Activated T-helper 1 cell treated with anti-CD3 and anti-CD28 coated beads, Interleukin-12 subunit alpha, Interleukin-12 subunit beta, Interleukin-2, Interleukin-4 antibody, amounts not matched to agents 30 ng/mL and 10 ng/mL and 1 ng/mL, durations not matched to agents 14 hours and 24 hours and 36 hours (primary cell): ENCODE measurements at regions not wholly inside any gene's neighbourhood (a gene's known extent, or its start where the extent isn't known, plus 50 kb on each side); places are given as distances from the start of the nearest gene placed in this dataset.

Experiments used
- DNase-seq: peaks from one replicate; pipeline ENCODE4 v3.0.0; 2021; ENCODE audit warnings: low spot score
- H3K27ac Mint-ChIP-seq: one replicate; pipeline ENCODE4 v1.8.0; 2021; ENCODE audit warnings: mild to moderate bottlenecking, mixed read lengths
- H3K27me3 Mint-ChIP-seq: one replicate; pipeline ENCODE4 v1.8.0; 2022; ENCODE audit warnings: mild to moderate bottlenecking, moderate library complexity, mixed read lengths; ENCODE audit not compliant: insufficient read depth
- H3K36me3 Mint-ChIP-seq: one replicate; pipeline ENCODE4 v1.8.0; 2021; ENCODE audit warnings: low read depth, mixed read lengths
- H3K4me1 Mint-ChIP-seq: one replicate; pipeline ENCODE4 v1.8.0; 2021; ENCODE audit warnings: low read depth, mixed read lengths
- H3K4me3 Mint-ChIP-seq: one replicate; pipeline ENCODE4 v1.8.0; 2021; ENCODE audit warnings: mild to moderate bottlenecking, moderate library complexity, mixed read lengths
- H3K9me3 Mint-ChIP-seq: one replicate; pipeline ENCODE4 v1.8.0; 2021; ENCODE audit warnings: mixed read lengths
- intact Hi-C: fragments of 100-400 bp; cut with micrococcal nuclease; formaldehyde crosslinking; loops from one replicate; pipeline ENCODE4 v1.15.1; 2024

GRCh38 chr4:159048166-159048886, 54.6 kb upstream of the RAPGEF2 start:
- Mint-ChIP-seq H3K36me3 (peaks cover 1% of the 10 kb centered on the region), H3K9me3 (no peaks in the 10 kb centered on the region), H3K4me3 (no peak overlapping the region), H3K27ac (no peak overlapping the region), H3K27me3 (peaks cover 2% of the 10 kb centered on the region), H3K4me1 (peaks cover 36% of the 10 kb centered on the region)
- no peak for DNase-seq
- intact Hi-C loops: no loop called here

DNA sequence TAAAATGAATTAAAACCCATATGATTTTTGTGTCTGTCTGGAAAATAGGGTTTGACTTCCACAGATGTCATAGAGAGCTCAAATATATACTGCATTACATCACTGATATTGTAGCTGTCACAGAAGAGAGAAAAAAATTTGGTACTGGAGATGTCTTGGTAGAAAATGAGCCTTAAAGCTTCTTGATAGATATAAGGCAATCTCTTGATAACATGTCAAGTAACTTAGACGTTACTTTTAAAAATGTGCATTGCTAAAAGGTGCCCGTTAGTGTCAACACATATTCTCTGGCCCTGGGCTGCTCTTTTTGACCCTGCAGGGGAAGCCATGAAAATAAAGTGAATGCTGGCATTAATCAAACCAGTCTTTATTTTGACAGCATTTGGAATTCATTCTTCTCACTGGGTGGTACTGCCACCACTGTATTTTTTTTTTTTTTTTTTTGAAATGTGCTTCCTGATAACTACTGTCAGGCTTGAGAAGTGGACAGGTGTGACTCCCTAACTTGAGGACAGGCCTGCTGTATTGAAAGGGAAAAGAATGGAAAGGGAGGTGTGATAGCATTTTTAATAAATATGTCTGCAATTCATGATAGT, 53.0 kb upstream of the RAPGEF2 start:
- H3K9me3 Mint-ChIP-seq: no peaks in the 10 kb centered on the region
- no peak overlapping the region for H3K27ac Mint-ChIP-seq
- H3K4me3 Mint-ChIP-seq: no peak overlapping the region
- no peak for DNase-seq
- H3K4me1 Mint-ChIP-seq: peaks cover 36% of the 10 kb centered on the region
- H3K27me3 Mint-ChIP-seq: peaks cover 5% of the 10 kb centered on the region
- intact Hi-C loops: no loop called here
- peaks cover 1% of the 10 kb centered on the region for H3K36me3 Mint-ChIP-seq

- Mint-ChIP-seq H3K4me3 (no peak overlapping the region), H3K27ac (no peak overlapping the region), H3K36me3 (peaks cover 1% of the 10 kb centered on the region), H3K9me3 (no peaks in the 10 kb centered on the region), H3K4me1 (peaks cover 25% of the 10 kb centered on the region), H3K27me3 (peaks cover 4% of the 10 kb centered on the region)
- intact Hi-C loops: no loop called here
- DNase-seq: no peak
These were observed 51.4 kb upstream of the RAPGEF2 start for GRCh38 chr4:159051245-159052071.

DNA sequence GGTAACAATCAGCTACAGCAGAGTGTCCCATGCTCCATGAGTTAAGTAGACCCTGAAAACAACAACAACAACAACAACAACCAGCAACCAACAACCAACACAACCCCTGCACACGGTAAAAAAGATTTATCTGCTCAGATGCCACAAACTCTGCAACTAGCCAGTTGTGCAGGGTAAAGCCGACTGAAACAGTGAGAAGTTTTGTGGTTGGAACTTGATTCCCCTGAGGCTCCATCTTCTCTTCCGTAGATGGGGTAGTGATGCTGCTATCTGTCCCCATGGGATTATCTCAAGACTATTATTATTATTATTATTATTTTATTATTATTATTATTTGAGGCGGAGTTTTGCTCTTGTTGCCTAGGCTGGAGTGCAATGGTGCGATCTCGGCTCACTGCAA, 50.6 kb upstream of the RAPGEF2 start:
- Mint-ChIP-seq H3K36me3 (peaks cover under 1% of the 10 kb centered on the region), H3K9me3 (no peaks in the 10 kb centered on the region), H3K27ac (no peak overlapping the region), H3K4me3 (no peak overlapping the region), H3K4me1 (peaks cover 23% of the 10 kb centered on the region), H3K27me3 (peaks cover 8% of the 10 kb centered on the region)
- intact Hi-C loops: no loop called here
- DNase-seq: no peak
